GM13976 (cell line): ENCODE measurements at regions not wholly inside any gene's neighbourhood (a gene's known extent, or its start where the extent isn't known, plus 50 kb on each side); places are given as distances from the start of the nearest gene placed in this dataset.

Experiments
- DNase-seq: peaks from one replicate; pipeline ENCODE4 v3.0.0; 2012; ENCODE audit warnings: low spot score
- CTCF ChIP-seq: IDR thresholded peaks from 2 replicates; pipeline ENCODE4 v1.5.1; 2012; ENCODE audit warnings: borderline replicate concordance, mild to moderate bottlenecking; ENCODE audit not compliant: insufficient read depth; ENCODE audit errors: extremely low read depth, missing control alignments, control extremely low read depth
- in situ Hi-C: fragments of 300-500 bp; cut with MboI; formaldehyde crosslinking; loops from one replicate; pipeline ENCODE4 v1.12.0; 2022; ENCODE audit warnings: low sequenced_read_pairs, mixed read lengths, inconsistent platforms; ENCODE audit not compliant: unreplicated experiment

- in situ Hi-C loops = no loop called here
- TF ChIP-seq CTCF = no peak
- no peak for DNase-seq
Observed at GRCh38 chr6:19587238-19587942, 249.8 kb upstream of the ID4 start.

- DNase-seq = no peak
- in situ Hi-C loops = no loop called here
- TF ChIP-seq CTCF = no peak
Observed at GRCh38 chr6:19590501-19591131, 246.6 kb upstream of the ID4 start.

GRCh38 chr6:19597809-19598320, 239.3 kb upstream of the ID4 start:
- no peak for DNase-seq
- TF ChIP-seq CTCF = no peak
- in situ Hi-C loops = no loop called here

- TF ChIP-seq CTCF = no peak
- in situ Hi-C loops = no loop called here
Observed at GRCh38 chr6:19599796-19600464, 237.2 kb upstream of the ID4 start.

GRCh38 chr6:19602434-19603013, 234.6 kb upstream of the ID4 start:
- DNase-seq = no peak
- no peak for TF ChIP-seq CTCF
- in situ Hi-C loops = no loop called here

More at GRCh38 chr6:19599796-19600464, 237.2 kb upstream of the ID4 start:
- DNase-seq = no peak

GRCh38 chr6:19603721-19604120, 233.4 kb upstream of the ID4 start:
- TF ChIP-seq CTCF = no peak

More at GRCh38 chr6:19603721-19604120, 233.4 kb upstream of the ID4 start:
- no peak for DNase-seq
- in situ Hi-C loops = no loop called here
